Tibial nerve (tissue), 4 donors: ENCODE measurements at regions not wholly inside any gene's neighbourhood (a gene's known extent, or its start where the extent isn't known, plus 50 kb on each side); places are given as distances from the start of the nearest gene placed in this dataset.

Source experiments
- DNase-seq, 2 donors: peaks; one replicate each; pipeline ENCODE4 v3.0.0-alpha.2; 2019; ENCODE audit warnings: low spot score in 2 of 2
- H3K27ac ChIP-seq, 4 donors: fragments of 200-600 bp; sonication (generic) in 3 of 4; one replicate each; pipeline ENCODE4 v1.5.1; 2017 to 2019; ENCODE audit warnings: mild to moderate bottlenecking in 1 of 4
- H3K27me3 ChIP-seq, 2 donors: fragments of 200-600 bp; sonication (generic) in 1 of 2; one replicate each; pipeline versions ENCODE4 v1.5.1 to v1.6.0; 2017 to 2019
- H3K36me3 ChIP-seq, 3 donors: fragments of 200-600 bp; sonication (generic); one replicate each; pipeline ENCODE4 v1.5.1; 2018 to 2019
- H3K4me1 ChIP-seq, 4 donors: fragments of 200-600 bp; sonication (generic) in 3 of 4; one replicate each; pipeline ENCODE4 v1.5.1; 2017 to 2019
- H3K4me3 ChIP-seq, 4 donors: fragments of 200-600 bp; sonication (generic) in 3 of 4; one replicate each; pipeline ENCODE4 v1.5.1; 2017 to 2019; ENCODE audit warnings: mild to moderate bottlenecking in 1 of 4, moderate library complexity in 1 of 4
- H3K9me3 ChIP-seq, 4 donors: fragments of 200-600 bp; sonication (generic) in 3 of 4; one replicate each; pipeline ENCODE4 v1.5.1; 2017 to 2019
- EP300 ChIP-seq, 2 donors: sonication (generic); formaldehyde crosslinking; IDR thresholded peaks; one replicate each; pipeline ENCODE4 v1.6.1; 2017; ENCODE audit warnings: antibody characterized with exemption in 2 of 2, mild to moderate bottlenecking in 1 of 2
- POLR2A ChIP-seq, 2 donors: fragments of 450-650 bp; IDR thresholded peaks; one replicate each; pipeline ENCODE4 v1.6.1; 2017; ENCODE audit warnings: antibody characterized with exemption in 2 of 2, mild to moderate bottlenecking in 2 of 2, moderate library complexity in 2 of 2
- WGBS, 2 donors: methylation state at CpG; one replicate each; pipeline ENCODE4 v1.1.5; 2018; 5-methylcytosine and 5-hydroxymethylcytosine counted together
- TF ChIP-seq, protein P1 (sequence below), 5 experiments: fragments of 200-600 bp in 3 of 5; fragments of 450-650 bp in 2 of 5; sonication (generic) in 3 of 5; IDR thresholded peaks; one replicate each; pipeline ENCODE4 v1.5.1; 2016 to 2019; ENCODE audit warnings: antibody characterized with exemption in 5 of 5, mild to moderate bottlenecking in 3 of 5, moderate library complexity in 2 of 5

DNA sequence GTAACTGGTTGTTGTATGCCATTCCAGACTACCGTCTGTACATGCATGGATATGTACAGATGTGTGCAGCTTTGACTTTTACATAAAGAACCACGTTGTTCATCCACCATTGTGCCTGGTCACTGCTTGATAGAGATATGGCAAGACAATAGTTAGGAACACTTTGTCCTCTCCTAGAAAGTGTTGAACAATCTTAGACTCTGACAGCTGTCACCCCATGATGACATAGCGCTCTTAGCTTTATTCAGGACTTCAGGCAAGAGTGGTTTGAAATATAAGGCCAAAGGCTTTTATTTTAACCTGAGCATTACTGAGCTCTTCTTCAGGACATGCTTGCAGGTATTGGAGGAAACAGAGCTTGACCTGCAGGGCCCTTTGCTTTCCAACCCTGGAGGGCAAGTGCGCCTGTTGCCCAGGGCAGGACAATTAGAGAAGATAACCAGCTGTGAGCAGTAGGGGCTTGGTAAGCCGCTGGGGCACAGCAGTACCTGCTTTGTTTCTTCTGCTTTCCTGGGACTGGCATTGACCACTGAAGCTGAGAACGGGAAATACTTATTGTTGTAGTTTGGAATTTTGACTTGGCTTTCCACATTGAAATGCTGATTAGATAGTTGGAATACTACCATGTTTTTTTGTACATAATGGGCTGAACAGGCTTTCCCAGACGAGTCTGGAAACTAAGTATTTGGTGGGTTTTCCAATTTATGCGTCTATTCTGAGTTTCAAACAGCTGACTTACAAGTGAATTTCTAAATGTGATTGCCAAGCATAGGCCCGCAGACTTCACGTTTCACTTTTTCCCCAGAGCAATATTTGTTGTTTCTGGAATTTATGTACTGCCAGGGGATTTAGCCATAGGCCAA is 51.1 kb downstream of the GARRE1 start:
- Histone ChIP-seq H3K27me3 (no peaks in the 10 kb centered on the region), H3K27ac (peak overlapping the region in 2 of 4 donors; percentile 38 to 62), H3K36me3 (peaks cover 0 to 20% (median 0%) of the 10 kb centered on the region in 3 donors), H3K4me1 (peaks cover 0 to 42% (median 7%) of the 10 kb centered on the region in 4 donors), H3K9me3 (no peaks in the 10 kb centered on the region), H3K4me3 (no peak overlapping the region)
- WGBS, 2 donors: 57 to 62% methylated on average over 10 of the region's 10 CpGs
- no peak for TF ChIP-seq POLR2A (IDR thresholded peaks at IDR 0.05)
- TF ChIP-seq, protein P1, sequence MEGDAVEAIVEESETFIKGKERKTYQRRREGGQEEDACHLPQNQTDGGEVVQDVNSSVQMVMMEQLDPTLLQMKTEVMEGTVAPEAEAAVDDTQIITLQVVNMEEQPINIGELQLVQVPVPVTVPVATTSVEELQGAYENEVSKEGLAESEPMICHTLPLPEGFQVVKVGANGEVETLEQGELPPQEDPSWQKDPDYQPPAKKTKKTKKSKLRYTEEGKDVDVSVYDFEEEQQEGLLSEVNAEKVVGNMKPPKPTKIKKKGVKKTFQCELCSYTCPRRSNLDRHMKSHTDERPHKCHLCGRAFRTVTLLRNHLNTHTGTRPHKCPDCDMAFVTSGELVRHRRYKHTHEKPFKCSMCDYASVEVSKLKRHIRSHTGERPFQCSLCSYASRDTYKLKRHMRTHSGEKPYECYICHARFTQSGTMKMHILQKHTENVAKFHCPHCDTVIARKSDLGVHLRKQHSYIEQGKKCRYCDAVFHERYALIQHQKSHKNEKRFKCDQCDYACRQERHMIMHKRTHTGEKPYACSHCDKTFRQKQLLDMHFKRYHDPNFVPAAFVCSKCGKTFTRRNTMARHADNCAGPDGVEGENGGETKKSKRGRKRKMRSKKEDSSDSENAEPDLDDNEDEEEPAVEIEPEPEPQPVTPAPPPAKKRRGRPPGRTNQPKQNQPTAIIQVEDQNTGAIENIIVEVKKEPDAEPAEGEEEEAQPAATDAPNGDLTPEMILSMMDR (IDR thresholded peaks at IDR 0.05): no peak
- TF ChIP-seq EP300 (IDR thresholded peaks at IDR 0.05): no peak
- no peak for DNase-seq

DNA sequence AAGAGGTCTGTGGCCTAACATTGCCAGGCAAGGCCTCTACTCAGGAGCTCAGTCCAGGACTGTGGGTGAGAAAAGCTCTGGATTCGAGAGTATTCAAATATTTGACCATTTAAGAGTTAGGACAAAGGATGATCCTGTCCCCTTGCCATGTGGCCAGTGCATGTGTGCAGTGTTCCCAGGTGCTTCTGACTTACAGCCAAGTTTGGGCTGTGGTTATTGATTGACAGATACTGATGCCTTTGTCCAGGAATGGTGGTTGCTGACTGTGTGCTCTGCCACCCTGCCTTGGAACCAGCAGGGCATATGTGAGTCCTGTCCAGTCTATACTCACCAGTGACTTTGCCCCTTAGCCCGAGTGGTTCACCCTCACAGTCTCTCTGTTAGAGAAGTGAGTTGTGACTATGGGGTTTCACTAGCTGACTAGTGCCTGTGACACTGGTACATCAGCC is 51.9 kb downstream of the GARRE1 start:
- no peak overlapping the region for H3K4me3 ChIP-seq
- H3K4me1 ChIP-seq: peaks cover 0 to 49% (median 13%) of the 10 kb centered on the region in 4 donors
- peak overlapping the region in 3 of 4 donors; percentile 14 to 62 (median 38) for H3K27ac ChIP-seq
- TF ChIP-seq POLR2A (IDR thresholded peaks at IDR 0.05): no peak
- TF ChIP-seq, protein P1 (IDR thresholded peaks at IDR 0.05): no peak
- TF ChIP-seq EP300 (IDR thresholded peaks at IDR 0.05): no peak
- WGBS, 2 donors: 64 to 67% methylated on average over 2 of the region's 2 CpGs
- peaks cover 0 to 14% (median 0%) of the 10 kb centered on the region in 3 donors for H3K36me3 ChIP-seq
- no peaks in the 10 kb centered on the region for H3K27me3 ChIP-seq
- H3K9me3 ChIP-seq: no peaks in the 10 kb centered on the region
- no peak for DNase-seq

DNA sequence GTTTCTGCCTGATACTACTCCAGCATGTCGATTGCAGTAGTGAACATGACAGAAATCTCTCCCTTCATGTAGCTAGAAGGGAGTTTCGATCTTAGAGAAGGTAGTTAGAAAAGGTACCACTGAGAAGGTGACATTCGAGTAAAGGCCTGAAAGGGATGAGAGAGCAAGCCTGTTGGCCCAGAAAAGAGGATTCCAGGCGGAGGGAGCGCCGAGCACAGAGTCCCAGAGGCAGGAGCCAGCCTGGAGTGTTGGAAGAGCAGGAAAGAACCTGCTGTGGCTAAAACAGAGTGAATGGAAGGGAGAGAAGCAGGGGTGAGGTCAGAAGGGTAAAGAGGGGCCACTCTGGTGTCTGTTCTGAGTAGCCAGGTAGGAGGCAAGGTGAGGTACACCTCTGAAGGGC is 52.5 kb downstream of the GARRE1 start:
- H3K27ac ChIP-seq: peak overlapping the region in 3 of 4 donors; percentile 14 to 62 (median 38)
- no peak overlapping the region for H3K4me3 ChIP-seq
- no peak for DNase-seq
- peaks cover 0 to 53% (median 13%) of the 10 kb centered on the region in 4 donors for H3K4me1 ChIP-seq
- 87 to 89% methylated on average over 6 of the region's 6 CpGs for WGBS, 2 donors
- TF ChIP-seq EP300 (IDR thresholded peaks at IDR 0.05): no peak
- no peak for TF ChIP-seq POLR2A (IDR thresholded peaks at IDR 0.05)
- TF ChIP-seq, protein P1 (IDR thresholded peaks at IDR 0.05): no peak
- peaks cover 0 to 11% (median 0%) of the 10 kb centered on the region in 3 donors for H3K36me3 ChIP-seq
- H3K27me3 ChIP-seq: no peaks in the 10 kb centered on the region
- H3K9me3 ChIP-seq: no peaks in the 10 kb centered on the region

DNA sequence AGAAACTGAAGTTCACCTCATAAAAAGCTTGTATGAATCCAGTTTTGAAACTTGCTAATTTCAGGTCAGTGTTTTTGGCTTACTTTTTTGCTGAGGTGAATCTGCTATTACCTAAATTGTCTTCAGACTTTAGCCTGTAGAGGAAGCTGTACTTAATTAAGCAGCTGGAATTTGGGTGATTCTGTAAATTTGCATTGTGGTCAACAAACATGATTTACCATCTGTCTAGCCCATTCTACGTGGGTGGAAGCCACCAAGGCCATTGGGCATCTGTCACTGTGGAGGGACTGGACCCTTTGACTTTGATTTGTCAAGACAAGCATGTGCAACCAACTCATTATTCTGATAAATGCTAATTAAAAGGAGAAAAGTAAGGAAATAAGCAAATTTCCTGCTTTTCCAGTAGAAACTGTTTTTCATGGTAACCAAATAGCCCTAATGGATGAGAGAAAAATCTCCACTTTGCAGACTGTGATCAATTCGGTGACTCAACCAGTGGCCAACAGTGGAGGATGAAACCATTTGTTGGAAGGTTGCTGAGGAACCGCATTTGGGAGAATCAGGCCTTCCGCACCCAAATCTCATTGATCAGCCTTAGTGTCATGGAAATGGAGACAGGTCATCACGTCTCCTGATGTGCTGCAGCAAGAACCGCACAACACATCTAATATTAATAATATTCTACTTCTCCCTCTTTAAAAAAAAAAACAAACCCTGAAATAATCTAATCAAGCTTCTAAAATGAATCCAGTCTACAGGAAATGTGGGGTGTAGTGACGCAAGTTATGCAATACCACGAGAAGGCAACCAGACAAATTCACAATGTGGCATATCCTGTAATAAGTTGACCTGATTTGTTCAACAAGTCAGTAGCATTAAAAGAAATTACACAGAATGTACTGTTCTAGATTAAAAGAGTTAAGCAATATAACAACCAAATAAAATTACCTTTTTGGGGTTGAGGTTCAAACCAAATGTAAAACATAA is 54.3 kb downstream of the GARRE1 start:
- H3K36me3 ChIP-seq: no peaks in the 10 kb centered on the region
- DNase-seq: no peak
- H3K27me3 ChIP-seq: no peaks in the 10 kb centered on the region
- H3K4me1 ChIP-seq: peaks cover 0 to 62% (median 13%) of the 10 kb centered on the region in 4 donors
- WGBS, 2 donors: 79 to 94% methylated on average over 8 of the region's 8 CpGs
- TF ChIP-seq EP300 (IDR thresholded peaks at IDR 0.05) (peak in 1 of 2 donors; percentile 20), POLR2A (IDR thresholded peaks at IDR 0.05) (no peak)
- H3K4me3 ChIP-seq: no peak overlapping the region
- peak overlapping the region in 1 of 4 donors; percentile 8 for H3K27ac ChIP-seq
- no peaks in the 10 kb centered on the region for H3K9me3 ChIP-seq

DNA sequence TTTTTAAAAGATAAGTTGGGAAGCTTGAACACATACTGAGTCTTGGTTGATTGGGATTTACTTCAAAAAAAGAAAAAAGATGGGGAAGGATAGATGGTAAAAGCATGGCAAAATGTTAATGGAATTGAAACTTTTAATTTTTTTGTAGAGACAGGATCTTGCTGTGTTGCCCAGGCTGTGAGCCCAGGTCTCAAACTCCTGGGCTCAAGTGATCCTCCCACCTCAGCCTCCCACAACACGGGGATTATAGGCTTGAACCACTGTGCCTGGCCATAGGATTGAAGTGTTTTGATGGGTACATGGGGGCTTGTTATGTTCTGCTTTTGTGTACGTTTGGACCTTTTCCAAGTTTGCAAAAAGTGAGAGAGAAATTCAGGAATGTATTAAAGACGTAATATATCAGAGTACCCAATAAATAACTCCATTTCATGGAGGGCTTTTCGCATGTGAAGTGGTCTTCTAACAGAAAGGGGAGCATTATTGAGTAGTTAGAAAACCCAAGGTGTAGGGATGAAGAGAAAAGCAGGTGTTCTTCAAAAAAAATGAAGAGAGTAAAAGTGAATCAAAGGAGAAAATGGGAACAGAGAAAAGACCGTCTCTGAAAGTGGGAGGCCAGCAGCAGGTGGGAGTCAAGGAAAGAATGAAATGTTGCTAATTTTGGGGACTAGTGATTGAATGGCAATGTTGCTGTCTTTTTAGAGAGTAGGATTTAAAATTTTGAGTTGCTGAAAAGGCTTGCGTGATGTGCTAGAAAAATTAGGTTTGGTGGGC is 55.2 kb downstream of the GARRE1 start:
- no peak for DNase-seq
- Histone ChIP-seq H3K4me1 (peaks cover 0 to 66% (median 13%) of the 10 kb centered on the region in 4 donors), H3K27ac (peak overlapping the region in 2 of 4 donors; percentile 47 to 62), H3K36me3 (no peaks in the 10 kb centered on the region), H3K9me3 (no peaks in the 10 kb centered on the region), H3K27me3 (no peaks in the 10 kb centered on the region), H3K4me3 (no peak overlapping the region)
- TF ChIP-seq, protein P1 (IDR thresholded peaks at IDR 0.05): no peak
- TF ChIP-seq EP300 (IDR thresholded peaks at IDR 0.05): no peak
- TF ChIP-seq POLR2A (IDR thresholded peaks at IDR 0.05): no peak
- 84 to 90% methylated on average over 6 of the region's 6 CpGs for WGBS, 2 donors
